Ishikawa (cell line): ENCODE measurements at regions not wholly inside any gene's neighbourhood (a gene's known extent, or its start where the extent isn't known, plus 50 kb on each side); places are given as distances from the start of the nearest gene placed in this dataset.

ENCODE experiments used
- CEBPB ChIP-seq: IDR thresholded peaks from 2 replicates; pipeline ENCODE4 v1.6.1; 2012
- EP300 ChIP-seq: IDR thresholded peaks from 2 replicates; pipeline ENCODE4 v1.6.1; 2012; ENCODE audit warnings: borderline replicate concordance
- RAD21 ChIP-seq: IDR thresholded peaks from 2 replicates; pipeline ENCODE4 v1.6.1; 2012; ENCODE audit warnings: low read depth
- YY1 ChIP-seq: IDR thresholded peaks from 2 replicates; pipeline ENCODE4 v1.6.1; 2012; ENCODE audit warnings: low read depth
- TF ChIP-seq, protein P1 (sequence below): IDR thresholded peaks from 2 replicates; pipeline ENCODE4 v1.6.1; 2012; ENCODE audit warnings: low read depth, mild to moderate bottlenecking

DNA sequence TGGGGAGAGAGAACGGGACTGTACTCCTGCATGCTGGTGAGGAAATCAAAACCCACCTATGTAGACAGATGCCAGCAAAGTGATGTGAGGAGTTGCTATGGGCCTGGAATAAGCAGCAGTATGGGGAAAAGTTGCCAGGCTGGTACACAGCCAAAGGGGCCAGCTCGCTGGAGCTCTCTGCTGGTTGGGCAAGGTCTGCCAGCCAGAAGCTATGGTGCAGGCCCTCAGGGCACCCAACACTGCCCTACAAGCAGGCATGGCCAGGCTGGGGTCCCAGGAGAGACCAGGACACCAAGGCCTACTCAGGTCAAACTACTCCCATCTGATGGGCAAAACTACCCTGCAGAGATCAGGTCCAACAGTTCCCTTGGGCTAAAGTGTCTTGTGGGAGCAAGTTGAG lies 916.6 kb downstream of the IPMK start:
- TF ChIP-seq RAD21 (no peak), EP300 (no peak), YY1 (no peak), CEBPB (no peak)
- TF ChIP-seq, protein P1, sequence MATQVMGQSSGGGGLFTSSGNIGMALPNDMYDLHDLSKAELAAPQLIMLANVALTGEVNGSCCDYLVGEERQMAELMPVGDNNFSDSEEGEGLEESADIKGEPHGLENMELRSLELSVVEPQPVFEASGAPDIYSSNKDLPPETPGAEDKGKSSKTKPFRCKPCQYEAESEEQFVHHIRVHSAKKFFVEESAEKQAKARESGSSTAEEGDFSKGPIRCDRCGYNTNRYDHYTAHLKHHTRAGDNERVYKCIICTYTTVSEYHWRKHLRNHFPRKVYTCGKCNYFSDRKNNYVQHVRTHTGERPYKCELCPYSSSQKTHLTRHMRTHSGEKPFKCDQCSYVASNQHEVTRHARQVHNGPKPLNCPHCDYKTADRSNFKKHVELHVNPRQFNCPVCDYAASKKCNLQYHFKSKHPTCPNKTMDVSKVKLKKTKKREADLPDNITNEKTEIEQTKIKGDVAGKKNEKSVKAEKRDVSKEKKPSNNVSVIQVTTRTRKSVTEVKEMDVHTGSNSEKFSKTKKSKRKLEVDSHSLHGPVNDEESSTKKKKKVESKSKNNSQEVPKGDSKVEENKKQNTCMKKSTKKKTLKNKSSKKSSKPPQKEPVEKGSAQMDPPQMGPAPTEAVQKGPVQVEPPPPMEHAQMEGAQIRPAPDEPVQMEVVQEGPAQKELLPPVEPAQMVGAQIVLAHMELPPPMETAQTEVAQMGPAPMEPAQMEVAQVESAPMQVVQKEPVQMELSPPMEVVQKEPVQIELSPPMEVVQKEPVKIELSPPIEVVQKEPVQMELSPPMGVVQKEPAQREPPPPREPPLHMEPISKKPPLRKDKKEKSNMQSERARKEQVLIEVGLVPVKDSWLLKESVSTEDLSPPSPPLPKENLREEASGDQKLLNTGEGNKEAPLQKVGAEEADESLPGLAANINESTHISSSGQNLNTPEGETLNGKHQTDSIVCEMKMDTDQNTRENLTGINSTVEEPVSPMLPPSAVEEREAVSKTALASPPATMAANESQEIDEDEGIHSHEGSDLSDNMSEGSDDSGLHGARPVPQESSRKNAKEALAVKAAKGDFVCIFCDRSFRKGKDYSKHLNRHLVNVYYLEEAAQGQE: no peak
